ENCODE measurements at regions not wholly inside any gene's neighbourhood (a gene's known extent, or its start where the extent isn't known, plus 50 kb on each side); places are given as distances from the start of the nearest gene placed in this dataset.

DNA sequence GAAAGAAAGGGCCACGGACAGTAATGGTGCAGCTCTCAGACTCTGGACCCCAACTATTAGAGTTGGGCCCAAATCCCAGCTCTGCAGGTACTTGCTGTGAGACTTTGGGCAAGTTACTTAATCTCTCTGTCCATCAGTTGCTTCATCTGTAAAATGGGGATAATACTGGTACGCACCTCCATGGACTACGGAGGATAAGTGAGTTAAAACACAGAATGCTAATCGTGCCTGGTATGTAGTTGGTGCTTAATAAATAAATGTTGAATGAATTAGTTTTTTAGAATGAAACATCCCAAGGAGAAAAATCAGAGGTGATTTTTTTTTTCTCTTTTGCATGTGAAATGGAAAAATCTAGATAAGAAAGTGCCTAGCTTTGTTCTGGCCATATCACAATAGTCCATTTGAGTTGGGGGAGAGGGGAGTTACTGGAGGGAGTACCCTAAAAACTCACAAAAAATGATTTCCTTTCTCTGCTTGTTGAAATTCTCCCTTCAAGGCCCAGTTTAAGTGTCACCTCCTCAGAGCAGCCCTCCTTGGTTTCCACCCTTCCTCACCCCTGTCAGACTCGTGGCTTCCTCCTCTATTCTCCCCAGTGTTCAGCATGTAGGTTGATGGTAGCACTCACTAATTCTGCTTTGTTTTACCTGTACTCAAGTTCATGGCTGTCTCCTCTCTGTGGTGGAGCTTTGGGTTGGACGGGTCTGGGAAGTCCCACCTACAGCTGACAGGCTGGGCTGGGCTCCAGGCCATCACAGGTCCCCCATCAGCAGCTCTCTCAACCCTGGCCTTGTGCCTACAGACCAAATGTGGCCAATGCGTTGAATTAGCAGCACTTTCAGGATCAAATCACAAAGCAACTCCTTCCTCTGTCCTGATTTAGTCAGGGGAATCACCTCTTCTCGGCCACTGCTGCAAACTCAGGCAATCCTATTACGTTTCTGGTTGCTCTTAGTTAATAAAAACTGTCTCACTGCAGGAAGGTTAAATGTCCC is 92.8 kb upstream of the TAF1B start:
- 80% methylated on average over 5 of the region's 9 CpGs for WGBS (ENCODE audit: insufficient coverage)
- Histone ChIP-seq H3K4me1 (ENCODE audit: control insufficient read depth in 1 of 2, extremely low read depth in 1 of 2, insufficient read depth in 2 of 2, low read length in 2 of 2) (peaks cover 0 to 47% of the 10 kb centered on the region in 2 experiments), H3K27ac (ENCODE audit: low read length) (no peak overlapping the region), H3K9me3 (no peaks in the 10 kb centered on the region), H3K27me3 (replicated peaks in 1 of 2; ENCODE audit: control insufficient read depth in 2 of 2, extremely low read depth in 1 of 2, insufficient read depth in 2 of 2, low read length in 1 of 2) (peaks cover 0 to 6% of the 10 kb centered on the region in 2 experiments), H3K36me3 (ENCODE audit: control insufficient read depth in 2 of 2, extremely low read depth in 1 of 2, insufficient read depth in 1 of 2, low read length in 1 of 2) (no peaks in the 10 kb centered on the region), H3K4me3 (ENCODE audit: control insufficient read depth in 1 of 2, extremely low read depth in 1 of 2, low read length in 1 of 2) (no peak overlapping the region)
- POLR2A ChIA-PET = no interaction called here
- Mint-ChIP-seq H3K27ac (peak overlapping the region; percentile 60 to 78), H3K9me3 (no peaks in the 10 kb centered on the region), H3K4me3 (no peak overlapping the region), H3K36me3 (no peaks in the 10 kb centered on the region), H3K4me1 (peaks cover 34 to 50% (median 43%) of the 10 kb centered on the region in 3 donors), H3K27me3 (peaks cover 4 to 16% of the 10 kb centered on the region in 2 donors)
- CTCF ChIA-PET = interaction anchor here in 1 of 2 donors (0.5 to 0.6 kb wide), 2 partner anchors 234 to 298 kb away, joined by 3 to 4 read pairs; no protein-coding TSS in a partner anchor
- ATAC-seq (replicated peaks in 1 of 4) (no peak), DNase-seq (no peak)

DNA sequence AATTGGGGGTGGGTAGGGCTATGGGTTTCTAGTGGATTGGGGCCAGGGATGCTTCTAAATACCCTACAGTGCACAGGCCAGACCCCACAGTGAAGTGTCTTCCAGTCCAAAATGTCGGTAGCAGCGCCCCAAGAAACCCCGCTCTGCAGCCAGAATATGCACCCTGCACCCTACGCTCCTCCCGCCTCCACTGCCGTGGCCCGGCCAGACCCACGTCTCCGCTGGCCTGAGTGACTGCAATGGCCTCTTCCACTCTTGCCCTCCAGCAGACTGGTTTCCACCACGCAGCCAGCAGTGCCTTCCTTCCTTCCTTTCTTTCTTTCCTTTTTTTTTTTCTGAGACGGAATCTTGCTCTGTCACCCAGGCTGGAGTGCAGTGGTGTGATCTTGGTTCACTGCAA is 91.4 kb upstream of the TAF1B start:
- H3K9me3 Mint-ChIP-seq = no peaks in the 10 kb centered on the region
- 93% methylated on average over 10 of the region's 11 CpGs for WGBS (ENCODE audit: insufficient coverage)
- H3K4me3 Mint-ChIP-seq = no peak overlapping the region
- H3K4me1 ChIP-seq (ENCODE audit: control insufficient read depth in 1 of 2, extremely low read depth in 1 of 2, insufficient read depth in 2 of 2, low read length in 2 of 2) = peaks cover 0 to 49% of the 10 kb centered on the region in 2 experiments
- peak overlapping the region; percentile 56 to 78 for H3K27ac Mint-ChIP-seq
- peaks cover 34 to 51% (median 44%) of the 10 kb centered on the region in 3 donors for H3K4me1 Mint-ChIP-seq
- no peak for ATAC-seq (replicated peaks in 1 of 4)
- H3K36me3 Mint-ChIP-seq = no peaks in the 10 kb centered on the region
- ChIA-PET POLR2A (no interaction called here), CTCF (no interaction called here)
- no peak overlapping the region for H3K27ac ChIP-seq (ENCODE audit: low read length)
- no peak overlapping the region for H3K4me3 ChIP-seq (ENCODE audit: control insufficient read depth in 1 of 2, extremely low read depth in 1 of 2, low read length in 1 of 2)
- H3K27me3 Mint-ChIP-seq = peaks cover 5 to 21% of the 10 kb centered on the region in 2 donors
- peaks cover 0 to 12% of the 10 kb centered on the region in 2 experiments for H3K27me3 ChIP-seq (replicated peaks in 1 of 2; ENCODE audit: control insufficient read depth in 2 of 2, extremely low read depth in 1 of 2, insufficient read depth in 2 of 2, low read length in 1 of 2)
- no peaks in the 10 kb centered on the region for H3K36me3 ChIP-seq (ENCODE audit: control insufficient read depth in 2 of 2, extremely low read depth in 1 of 2, insufficient read depth in 1 of 2, low read length in 1 of 2)
- DNase-seq = no peak
- H3K9me3 ChIP-seq = no peaks in the 10 kb centered on the region

DNA sequence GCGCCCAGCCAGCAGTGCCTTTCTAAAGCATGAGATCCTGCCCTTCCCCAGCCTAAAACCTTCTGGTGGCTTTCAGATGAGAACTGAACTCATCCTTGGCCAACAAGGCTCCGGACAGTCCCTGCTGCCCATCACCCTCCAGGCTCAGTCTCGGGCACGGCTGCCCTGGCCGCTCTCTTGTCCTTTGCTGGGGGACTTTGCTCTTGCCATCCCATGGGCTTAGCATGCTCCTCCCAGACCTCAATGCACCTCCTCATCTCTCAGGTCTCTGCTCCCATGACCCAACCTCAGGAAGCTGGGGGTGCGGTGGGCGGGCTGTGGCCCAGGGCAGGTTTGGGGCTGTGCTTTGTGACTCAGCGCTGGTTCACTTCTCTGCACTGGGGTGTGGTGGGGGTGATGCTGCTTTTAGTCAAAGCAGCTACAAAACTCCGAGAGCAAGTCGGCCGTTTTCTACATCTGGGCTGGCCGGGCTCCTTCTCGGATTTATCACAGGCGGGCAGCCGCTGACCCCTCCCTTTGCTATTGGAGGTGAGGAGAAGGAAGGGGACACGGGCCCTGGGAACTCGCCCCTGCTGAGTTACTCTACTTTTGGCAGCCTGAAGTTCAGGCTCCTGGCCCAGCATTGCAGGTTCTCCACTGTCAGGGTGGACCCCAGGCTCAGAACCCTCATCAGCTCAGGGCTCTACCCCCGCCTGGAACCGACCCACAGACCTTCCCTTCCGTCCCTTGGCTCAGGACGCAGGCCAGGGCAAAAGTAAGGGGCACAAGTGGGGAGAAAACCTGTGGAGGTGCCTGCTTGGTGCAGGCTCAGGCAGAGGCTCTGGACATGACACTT is 90.6 kb upstream of the TAF1B start:
- Mint-ChIP-seq H3K27me3 (peaks cover 9 to 25% of the 10 kb centered on the region in 2 donors), H3K27ac (peak overlapping the region; percentile 94 to 99), H3K36me3 (no peaks in the 10 kb centered on the region), H3K4me3 (peak overlapping the region; percentile 56 to 78 (median 68)), H3K9me3 (no peaks in the 10 kb centered on the region), H3K4me1 (peaks cover 39 to 55% (median 47%) of the 10 kb centered on the region in 3 donors)
- ATAC-seq (replicated peaks in 1 of 4) (peak; percentile 75 to 93 (median 92)), DNase-seq (peak in 34 of 35 experiments; percentile 15 to 79 (median 48))
- peaks cover 0 to 20% of the 10 kb centered on the region in 2 experiments for H3K27me3 ChIP-seq (replicated peaks in 1 of 2; ENCODE audit: control insufficient read depth in 2 of 2, extremely low read depth in 1 of 2, insufficient read depth in 2 of 2, low read length in 1 of 2)
- WGBS (ENCODE audit: insufficient coverage) = 95% methylated on average over 5 of the region's 21 CpGs
- H3K36me3 ChIP-seq (ENCODE audit: control insufficient read depth in 2 of 2, extremely low read depth in 1 of 2, insufficient read depth in 1 of 2, low read length in 1 of 2) = no peaks in the 10 kb centered on the region
- H3K9me3 ChIP-seq = no peaks in the 10 kb centered on the region
- ChIA-PET POLR2A (interaction anchor here in 1 of 2 donors (0.8 kb wide), 1 partner anchor 49 kb away, joined by 4 read pairs; no protein-coding TSS in a partner anchor), CTCF (no interaction called here)
- peak overlapping the region in 1 of 2 donors; percentile 19 for H3K4me3 ChIP-seq (ENCODE audit: control insufficient read depth in 1 of 2, extremely low read depth in 1 of 2, low read length in 1 of 2)
- peaks cover 3 to 56% of the 10 kb centered on the region in 2 experiments for H3K4me1 ChIP-seq (ENCODE audit: control insufficient read depth in 1 of 2, extremely low read depth in 1 of 2, insufficient read depth in 2 of 2, low read length in 2 of 2)
- peak overlapping the region; percentile 79 for H3K27ac ChIP-seq (ENCODE audit: low read length)

GRCh38 chr2:9753276-9753600 is 90.0 kb upstream of the TAF1B start:
- Histone ChIP-seq H3K27me3 (replicated peaks in 1 of 2; ENCODE audit: control insufficient read depth in 2 of 2, extremely low read depth in 1 of 2, insufficient read depth in 2 of 2, low read length in 1 of 2) (peaks cover 0 to 26% of the 10 kb centered on the region in 2 experiments), H3K4me3 (ENCODE audit: control insufficient read depth in 1 of 2, extremely low read depth in 1 of 2, low read length in 1 of 2) (no peak overlapping the region), H3K4me1 (ENCODE audit: control insufficient read depth in 1 of 2, extremely low read depth in 1 of 2, insufficient read depth in 2 of 2, low read length in 2 of 2) (peaks cover 4 to 59% of the 10 kb centered on the region in 2 experiments), H3K36me3 (ENCODE audit: control insufficient read depth in 2 of 2, extremely low read depth in 1 of 2, insufficient read depth in 1 of 2, low read length in 1 of 2) (no peaks in the 10 kb centered on the region), H3K27ac (ENCODE audit: low read length) (peak overlapping the region; percentile 79), H3K9me3 (no peaks in the 10 kb centered on the region)
- WGBS (ENCODE audit: insufficient coverage) = 33% methylated on average over 1 of the region's 9 CpGs
- CTCF ChIA-PET = no interaction called here
- no peaks in the 10 kb centered on the region for H3K36me3 Mint-ChIP-seq
- peaks cover 9 to 25% of the 10 kb centered on the region in 2 donors for H3K27me3 Mint-ChIP-seq
- peak overlapping the region; percentile 94 to 99 for H3K27ac Mint-ChIP-seq
- H3K9me3 Mint-ChIP-seq = no peaks in the 10 kb centered on the region
- DNase-seq (peak in 8 of 35 experiments; percentile 15 to 53 (median 22)), ATAC-seq (replicated peaks in 1 of 4) (peak; percentile 51 to 73 (median 68))
- peak overlapping the region; percentile 56 to 78 (median 68) for H3K4me3 Mint-ChIP-seq
- H3K4me1 Mint-ChIP-seq = peaks cover 44 to 56% (median 47%) of the 10 kb centered on the region in 3 donors
- POLR2A ChIA-PET = no interaction called here

DNA sequence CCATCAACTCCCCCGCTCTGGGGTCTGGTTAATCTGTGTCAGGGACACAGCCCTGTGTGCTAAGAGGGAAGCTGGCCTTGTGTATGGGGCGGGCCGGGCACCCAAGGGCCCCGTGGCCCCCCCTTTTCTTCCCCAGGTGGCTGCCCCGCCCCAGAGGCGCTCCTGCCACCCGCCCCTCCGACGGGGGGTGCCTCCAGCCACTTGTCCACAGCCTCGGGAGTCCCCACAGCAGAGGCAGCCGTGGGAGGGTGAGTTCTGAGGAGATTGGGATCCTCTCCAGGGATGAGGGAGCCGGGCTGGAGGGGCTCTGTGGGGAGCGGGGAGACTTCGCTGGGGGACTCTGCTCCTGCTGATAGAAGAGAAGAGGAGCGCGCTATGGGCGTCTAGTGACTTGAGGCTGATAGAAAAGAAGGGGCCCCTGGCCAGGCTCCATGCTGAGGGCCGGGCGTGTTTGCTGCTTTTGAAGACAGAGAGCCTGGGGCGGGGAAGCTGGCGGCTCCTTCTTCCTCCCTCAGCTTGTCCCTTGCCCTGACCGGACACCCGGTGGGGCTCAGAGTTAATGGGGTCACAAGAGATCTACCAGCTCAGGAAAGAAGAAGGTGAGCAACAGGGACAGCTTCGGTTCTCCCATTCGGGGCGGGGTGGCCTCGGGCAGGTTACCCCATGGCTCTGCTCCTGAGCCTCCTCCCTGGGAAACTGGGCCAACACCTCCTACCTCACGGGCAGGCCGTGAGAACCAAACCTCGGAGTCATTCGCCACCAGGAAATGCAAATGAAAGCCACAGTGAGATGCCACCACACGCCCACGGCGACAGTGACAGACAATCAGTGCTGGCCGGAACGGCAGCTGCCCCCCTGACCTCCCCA is 89.4 kb upstream of the TAF1B start:
- H3K27ac ChIP-seq (ENCODE audit: low read length) = peak overlapping the region; percentile 79

More for the DNA sequence above, 89.4 kb upstream of the TAF1B start:
- ChIA-PET CTCF (interaction anchor here in 1 of 2 donors (1.3 kb wide), 1 partner anchor 16 kb away, joined by 3 read pairs; no protein-coding TSS in a partner anchor), POLR2A (no interaction called here)
- DNase-seq = peak in 20 of 35 experiments; percentile 15 to 63 (median 28)
- 36% methylated on average over 23 of the region's 36 CpGs for WGBS (ENCODE audit: insufficient coverage)
- Histone ChIP-seq H3K9me3 (no peaks in the 10 kb centered on the region), H3K36me3 (ENCODE audit: control insufficient read depth in 2 of 2, extremely low read depth in 1 of 2, insufficient read depth in 1 of 2, low read length in 1 of 2) (no peaks in the 10 kb centered on the region), H3K4me3 (ENCODE audit: control insufficient read depth in 1 of 2, extremely low read depth in 1 of 2, low read length in 1 of 2) (peak overlapping the region in 1 of 2 donors; percentile 8), H3K4me1 (ENCODE audit: control insufficient read depth in 1 of 2, extremely low read depth in 1 of 2, insufficient read depth in 2 of 2, low read length in 2 of 2) (peaks cover 4 to 59% of the 10 kb centered on the region in 2 experiments), H3K27me3 (replicated peaks in 1 of 2; ENCODE audit: control insufficient read depth in 2 of 2, extremely low read depth in 1 of 2, insufficient read depth in 2 of 2, low read length in 1 of 2) (peaks cover 0 to 27% of the 10 kb centered on the region in 2 experiments)
- no peaks in the 10 kb centered on the region for H3K9me3 Mint-ChIP-seq
- no peaks in the 10 kb centered on the region for H3K36me3 Mint-ChIP-seq
- peaks cover 9 to 25% of the 10 kb centered on the region in 2 donors for H3K27me3 Mint-ChIP-seq
- peaks cover 45 to 57% (median 50%) of the 10 kb centered on the region in 3 donors for H3K4me1 Mint-ChIP-seq
- H3K4me3 Mint-ChIP-seq = peak overlapping the region; percentile 50 to 78 (median 56)
- peak in 2 of 4 experiments; percentile 21 to 53 for ATAC-seq (replicated peaks in 1 of 4)
- H3K27ac Mint-ChIP-seq = peak overlapping the region; percentile 94 to 99
